CD4-positive, alpha-beta T cell treated with Interleukin-15 for 1 hour (primary cell): ENCODE measurements at regions not wholly inside any gene's neighbourhood (a gene's known extent, or its start where the extent isn't known, plus 50 kb on each side); places are given as distances from the start of the nearest gene placed in this dataset.

Source experiments
- DNase-seq: peaks from one replicate; pipeline ENCODE4 v3.0.0-alpha.2; 2020

DNA sequence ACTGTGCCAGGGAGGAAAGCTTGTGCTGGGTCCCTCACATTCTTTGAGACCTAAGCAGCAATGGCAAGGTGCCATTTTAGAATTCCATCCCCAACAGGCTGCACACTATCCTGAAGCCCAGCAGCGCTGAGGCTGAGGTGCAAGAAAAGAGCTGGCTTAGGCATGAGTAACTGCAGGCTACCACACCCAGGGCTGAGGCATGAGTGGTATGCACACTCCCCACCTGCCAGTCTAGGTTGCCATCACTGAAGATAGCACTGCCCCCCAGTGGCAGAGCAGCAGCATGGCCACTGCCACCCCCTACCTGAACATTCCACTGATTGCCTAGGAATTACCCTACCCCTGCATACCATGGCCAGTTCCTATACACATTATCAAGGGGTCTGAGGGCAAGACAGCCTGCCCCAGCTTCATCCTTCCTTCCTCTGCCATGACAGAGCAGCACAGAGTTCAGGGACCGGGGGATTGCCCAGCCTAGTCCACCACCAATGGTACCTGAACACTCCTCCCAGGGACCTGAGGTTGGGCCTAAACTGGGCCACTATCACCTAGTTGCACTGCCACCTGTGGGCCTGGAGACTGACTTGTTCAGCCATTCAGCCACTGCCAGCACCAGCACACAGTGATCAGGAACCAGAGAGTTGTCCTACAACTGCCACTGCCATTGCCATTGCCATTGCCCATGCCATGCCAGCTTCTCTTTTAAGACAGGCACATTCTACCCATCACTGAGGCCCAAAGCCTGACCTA is 129.8 kb downstream of the SATB1 start:
- no peak for DNase-seq

GRCh38 chr3:18290157-18290556 is 135.0 kb downstream of the SATB1 start:
- DNase-seq: no peak

- DNase-seq: no peak
Observed at GRCh38 chr3:18288243-18288642, 136.9 kb downstream of the SATB1 start.

- no peak for DNase-seq
Observed at GRCh38 chr3:18284716-18285115, 140.4 kb downstream of the SATB1 start.

- DNase-seq: no peak
Observed at GRCh38 chr3:18283680-18284079, 141.5 kb downstream of the SATB1 start.

DNA sequence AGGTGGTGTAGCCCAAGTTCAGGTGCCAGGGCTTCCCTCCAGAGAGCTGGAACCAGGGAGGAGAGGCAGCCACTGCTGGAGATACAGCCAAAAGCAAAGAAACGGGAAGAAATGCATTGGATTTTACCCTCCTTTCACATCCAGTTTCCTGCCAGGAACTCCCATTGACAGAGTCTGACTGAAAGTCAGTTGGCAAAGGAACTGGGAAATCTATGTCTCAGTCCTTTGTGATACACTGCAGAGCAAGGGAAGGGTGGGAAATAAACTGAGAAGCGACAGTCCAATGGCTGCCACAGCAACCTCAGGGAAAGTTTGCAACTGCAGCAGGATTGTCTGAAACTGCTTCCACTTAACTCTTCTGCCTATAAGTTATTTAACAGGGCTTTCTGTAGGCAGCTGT is 142.6 kb downstream of the SATB1 start:
- no peak for DNase-seq

GRCh38 chr3:18279226-18279737 is 145.9 kb downstream of the SATB1 start:
- no peak for DNase-seq

DNA sequence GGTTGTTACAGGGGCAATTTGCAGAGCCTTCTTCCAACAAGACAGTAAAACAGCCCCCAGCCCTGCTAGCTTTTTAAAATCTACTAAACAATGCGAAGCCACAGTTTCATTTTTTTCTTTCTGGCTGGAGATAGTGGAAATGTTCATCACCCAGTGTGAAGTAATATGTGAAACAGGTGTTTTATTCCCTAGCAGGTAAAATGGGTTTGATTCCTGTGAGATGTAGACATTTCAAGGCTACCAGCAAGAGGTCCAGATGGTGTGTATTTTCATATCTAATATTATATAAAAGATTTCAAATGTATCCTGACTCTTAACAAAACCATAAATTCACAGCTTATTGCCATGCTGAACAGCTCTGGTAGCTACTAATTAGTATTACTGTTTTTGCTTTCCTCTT is 160.3 kb downstream of the SATB1 start:
- DNase-seq: no peak

DNA sequence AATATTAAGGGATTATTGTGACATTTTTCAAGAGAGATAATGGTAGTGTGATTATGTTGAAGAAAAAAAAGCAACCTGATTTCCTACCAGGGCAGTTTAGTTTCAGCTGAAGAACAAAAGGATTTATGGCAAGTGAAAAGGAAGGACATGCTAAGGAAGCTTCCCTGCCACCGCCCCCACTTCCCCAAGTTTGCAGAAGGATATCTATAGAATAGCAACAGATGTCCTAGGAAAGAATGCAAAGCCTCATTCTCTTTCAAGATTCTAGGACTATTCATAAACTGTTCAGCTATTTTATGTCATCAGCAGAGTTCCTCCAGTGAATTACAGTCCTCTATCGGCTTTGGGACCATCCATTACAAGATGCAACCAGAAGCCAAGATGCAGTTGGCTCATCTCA is 160.8 kb downstream of the SATB1 start:
- no peak for DNase-seq

DNA sequence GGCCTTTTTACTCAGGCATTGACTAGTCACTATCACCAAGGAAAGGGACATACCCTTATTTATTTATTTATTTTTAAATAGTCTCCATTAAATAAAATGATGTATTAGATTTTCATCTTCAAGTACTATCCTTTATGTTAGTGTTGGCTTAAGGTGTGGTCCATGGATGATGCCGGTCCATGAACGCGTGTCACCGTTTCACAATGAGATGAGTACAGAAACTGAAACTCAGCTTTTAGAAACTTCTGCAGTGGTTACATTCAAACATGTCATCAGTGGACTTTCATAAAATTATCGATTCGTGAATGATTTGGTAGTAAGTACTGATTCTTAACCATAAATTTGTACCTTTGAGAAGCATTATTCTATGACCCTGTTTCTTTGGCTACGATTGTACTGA is 166.6 kb downstream of the SATB1 start:
- DNase-seq: no peak

- DNase-seq: no peak
Observed at GRCh38 chr3:18252578-18252977, 172.6 kb downstream of the SATB1 start.

- no peak for DNase-seq
Observed at GRCh38 chr3:18250991-18251390, 174.1 kb downstream of the SATB1 start.

DNA sequence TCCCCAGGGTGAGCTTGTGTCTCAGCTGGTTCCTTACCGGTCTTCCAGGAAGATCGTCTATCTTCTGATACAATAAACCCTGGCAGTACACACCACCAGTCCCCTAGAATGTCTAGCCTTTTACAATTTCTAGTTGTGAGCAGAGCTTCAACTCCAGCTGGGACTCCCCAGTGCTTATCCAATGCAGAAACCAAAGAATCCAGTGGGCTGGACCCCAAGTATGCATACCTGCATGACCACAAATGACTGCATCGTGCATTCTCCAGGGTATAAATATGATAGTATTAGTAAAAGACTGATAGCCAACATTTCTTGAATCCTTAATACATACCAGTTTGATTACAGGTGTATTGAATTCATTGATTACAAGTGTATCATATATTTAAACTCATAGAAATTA is 176.0 kb downstream of the SATB1 start:
- no peak for DNase-seq

DNA sequence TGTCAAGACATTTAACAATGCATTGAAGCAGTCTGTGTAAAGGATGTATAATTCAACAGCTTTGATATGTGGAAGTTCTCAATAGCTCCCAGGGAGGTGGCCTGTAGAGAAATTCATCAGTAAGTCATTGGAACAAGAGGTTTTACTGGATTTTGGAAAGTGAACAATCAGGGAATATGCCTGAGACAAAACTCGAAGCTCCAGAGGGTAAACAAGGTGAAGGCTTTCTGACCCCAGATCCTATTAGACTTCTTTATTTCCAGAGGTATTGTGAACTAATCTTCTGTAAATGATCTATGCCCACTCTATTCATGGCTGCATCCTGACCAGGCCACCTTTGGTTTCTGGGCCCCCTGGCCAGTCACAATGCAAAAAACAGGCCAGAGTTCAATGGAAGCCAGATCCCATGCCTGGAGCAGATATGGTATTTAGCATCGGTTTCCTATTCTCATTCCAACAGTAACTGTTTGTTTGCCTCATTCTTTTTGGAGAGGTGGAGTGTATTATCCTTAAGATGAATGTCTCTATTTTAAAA is 177.3 kb downstream of the SATB1 start:
- DNase-seq: no peak

DNA sequence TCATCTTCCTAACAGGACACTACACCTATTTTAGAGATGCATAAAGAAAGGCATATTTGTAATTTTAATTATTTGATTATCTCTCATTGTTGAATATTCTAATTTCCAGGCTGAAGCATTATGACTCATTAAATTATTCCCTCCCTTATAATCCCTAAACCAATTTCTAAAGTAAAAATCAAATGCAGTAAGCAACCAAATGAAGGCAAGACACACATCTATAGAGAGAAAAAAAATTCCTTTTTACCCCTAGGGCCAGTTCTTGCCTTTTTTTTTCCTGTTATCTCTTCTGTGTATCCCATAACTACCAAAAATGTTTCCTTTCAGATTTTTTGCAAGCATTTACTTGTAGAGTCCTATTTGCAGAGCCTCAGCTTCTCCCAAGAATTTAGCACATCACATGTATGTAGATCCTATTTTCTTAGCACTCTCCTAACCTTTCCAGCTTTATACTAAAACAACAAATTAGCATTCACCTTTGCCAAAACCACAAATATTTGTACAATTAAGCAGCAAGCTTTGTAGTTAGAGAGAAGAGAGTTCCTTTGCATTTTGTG is 177.9 kb downstream of the SATB1 start:
- DNase-seq: no peak

- no peak for DNase-seq
Observed at GRCh38 chr3:18246336-18247060, 178.6 kb downstream of the SATB1 start.

DNA sequence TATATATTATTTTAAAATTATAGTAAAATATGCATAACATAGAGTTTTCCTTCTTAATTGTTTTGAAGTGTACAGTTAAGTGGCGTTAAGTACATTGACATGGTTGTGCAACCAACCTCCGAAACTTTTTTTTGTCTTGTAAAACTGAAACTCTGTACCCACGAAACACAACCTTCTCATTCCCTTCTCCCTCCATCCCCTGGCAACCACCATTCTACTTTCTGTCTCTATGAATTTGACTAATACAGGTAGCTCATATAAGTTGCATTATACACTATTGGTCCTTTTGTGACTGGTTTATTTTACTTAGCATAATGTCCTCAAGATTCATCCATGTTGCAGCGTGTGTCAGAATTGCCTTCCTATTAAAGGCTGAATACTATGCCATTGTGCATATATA is 179.4 kb downstream of the SATB1 start:
- no peak for DNase-seq

- no peak for DNase-seq
Observed at GRCh38 chr3:18241837-18242236, 183.3 kb downstream of the SATB1 start.

DNA sequence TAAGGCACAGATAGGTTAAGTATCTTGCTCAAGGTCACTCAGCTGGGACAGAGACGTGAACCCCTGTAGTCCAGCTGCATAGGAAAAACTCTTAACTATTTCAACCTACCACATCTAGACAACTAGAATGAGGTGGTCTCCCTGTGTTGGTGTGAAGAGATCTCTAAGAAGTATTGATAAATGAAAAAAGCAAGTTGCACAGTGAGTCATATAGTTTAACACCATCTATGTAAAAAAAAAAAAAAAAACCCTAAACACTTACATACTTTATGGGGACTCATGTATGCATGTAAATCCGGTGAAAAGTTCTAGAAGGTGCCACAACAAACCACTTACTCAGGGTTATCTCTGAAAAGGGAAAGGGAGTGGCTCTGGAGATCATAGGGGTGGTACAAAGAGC is 185.5 kb downstream of the SATB1 start:
- no peak for DNase-seq

GRCh38 chr3:18238746-18239331 is 186.3 kb downstream of the SATB1 start:
- no peak for DNase-seq

DNA sequence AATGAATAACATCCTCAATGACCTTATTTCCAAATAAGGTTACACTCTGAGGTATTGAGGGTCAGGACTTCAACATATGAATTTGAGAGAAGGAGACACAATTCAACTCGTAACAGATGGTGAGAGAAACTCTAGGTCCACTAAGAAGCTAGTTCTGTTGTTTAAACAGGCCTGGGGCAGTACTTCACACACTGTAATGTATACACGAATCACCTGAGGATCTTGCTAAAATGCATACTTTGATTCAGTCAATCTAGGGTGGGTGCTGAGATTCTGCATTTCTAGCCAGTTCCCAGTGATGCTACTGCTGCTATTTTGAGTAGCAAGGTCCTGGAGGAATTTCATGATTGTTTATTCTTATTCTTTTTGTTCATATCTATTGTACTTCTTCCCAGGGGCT is 186.8 kb downstream of the SATB1 start:
- DNase-seq: no peak

GRCh38 chr3:18237251-18238005 is 187.7 kb downstream of the SATB1 start:
- no peak for DNase-seq

DNA sequence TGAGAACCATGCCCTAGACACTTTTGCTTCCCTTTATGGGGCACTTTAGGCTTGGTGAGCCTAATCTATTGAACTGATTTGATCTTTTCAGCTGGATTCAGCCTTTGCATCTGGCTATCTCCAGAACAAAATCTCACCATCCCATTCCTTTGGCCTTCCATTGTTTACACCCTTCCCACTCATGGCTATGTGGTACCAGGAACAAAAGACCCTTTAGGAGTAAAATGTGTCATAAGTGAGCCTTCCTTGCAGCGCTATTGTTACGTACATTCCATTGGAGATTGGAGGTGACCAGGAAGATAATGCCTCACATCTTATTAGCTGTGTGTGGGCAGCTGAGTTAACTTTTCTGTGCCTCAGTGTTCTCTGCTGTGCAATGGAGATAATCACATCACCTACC is 188.4 kb downstream of the SATB1 start:
- no peak for DNase-seq
